HEK293 (cell line): ENCODE measurements at regions not wholly inside any gene's neighbourhood (a gene's known extent, or its start where the extent isn't known, plus 50 kb on each side); places are given as distances from the start of the nearest gene placed in this dataset.

Source experiments
- CTCF ChIP-seq: fragments of 450-650 bp; formaldehyde crosslinking; IDR thresholded peaks from 2 replicates; pipeline ENCODE4 v1.5.1; 2016; ENCODE audit warnings: missing biosample characterization, missing genetic modification characterization
- ZNF529 ChIP-seq: fragments of 450-650 bp; formaldehyde crosslinking; IDR thresholded peaks from 2 replicates; pipeline ENCODE4 v1.5.1; 2017; ENCODE audit warnings: missing genetic modification characterization, missing biosample characterization; ENCODE audit not compliant: insufficient replicate concordance
- ZNF768 ChIP-seq: fragments of 450-650 bp; formaldehyde crosslinking; IDR thresholded peaks from 2 replicates; pipeline ENCODE4 v1.5.1; 2018; ENCODE audit warnings: missing biosample characterization, mild to moderate bottlenecking, missing genetic modification characterization

GRCh38 chr15:61794881-61795280 is 265.4 kb downstream of the VPS13C start:
- TF ChIP-seq CTCF (no peak), ZNF768 (tag by site-specific recombination) (no peak), ZNF529 (tag by site-specific recombination) (no peak)
